HEK293 (cell line): ENCODE measurements at regions not wholly inside any gene's neighbourhood (a gene's known extent, or its start where the extent isn't known, plus 50 kb on each side); places are given as distances from the start of the nearest gene placed in this dataset.

Source experiments
- CTCF ChIA-PET: fragments of 350-600 bp; formaldehyde crosslinking; extraction: SDS; loops from one replicate; lab custom pipeline; 2021; ENCODE audit warnings: antibody characterized with exemption; lab: Yijun Ruan, JAX
- POLR2A ChIA-PET: fragments of 300-600 bp; formaldehyde crosslinking; extraction: SDS; loops from one replicate; lab custom pipeline; 2020; ENCODE audit warnings: antibody characterized with exemption, inconsistent platforms; lab: Yijun Ruan, JAX
- H3K27ac ChIP-seq: fragments of 200-500 bp; sonication (Bioruptor generic); 2 replicates; pipeline ENCODE4 v1.5.1; 2014; ENCODE audit warnings: low read depth, low read length, control low read depth, inconsistent platforms; ENCODE audit errors: extremely low read depth
- H3K36me3 ChIP-seq, 2 experiments: fragments of 200-500 bp in 1 of 2; sonication (Bioruptor generic) in 1 of 2; 1 replicate in 1 of 2; 2 replicates in 1 of 2; pipeline ENCODE4 v1.5.1; 2014 to 2017; ENCODE audit warnings: inconsistent platforms in 2 of 2, low read length in 2 of 2; ENCODE audit not compliant: control insufficient read depth in 2 of 2, insufficient read depth in 1 of 2
- H3K4me1 ChIP-seq: fragments of 200-500 bp; sonication (Bioruptor generic); 2 replicates; pipeline ENCODE4 v1.5.1; 2014; ENCODE audit warnings: mild to moderate bottlenecking, low read length, inconsistent platforms; ENCODE audit not compliant: control insufficient read depth, insufficient read depth
- H3K4me3 ChIP-seq: 2 replicates; pipeline ENCODE4 v1.5.1; 2011; ENCODE audit warnings: low read depth, mild to moderate bottlenecking, control low read depth, low read length, moderate library complexity
- H3K9me3 ChIP-seq: fragments of 200-500 bp; sonication (Bioruptor generic); 2 replicates; pipeline ENCODE4 v1.5.1; 2014; ENCODE audit warnings: low read depth, low read length, inconsistent platforms; ENCODE audit not compliant: control insufficient read depth, insufficient read depth
- BCL11B ChIP-seq: fragments of 450-650 bp; formaldehyde crosslinking; IDR thresholded peaks from 2 replicates; pipeline ENCODE4 v1.5.1; 2016; ENCODE audit warnings: low read depth, missing biosample characterization, missing genetic modification characterization
- GLI2 ChIP-seq: fragments of 450-650 bp; formaldehyde crosslinking; IDR thresholded peaks from 2 replicates; pipeline ENCODE4; 2017; ENCODE audit warnings: missing biosample characterization, missing genetic modification characterization, low read depth, borderline replicate concordance
- GLIS1 ChIP-seq: fragments of 450-650 bp; formaldehyde crosslinking; IDR thresholded peaks from 2 replicates; pipeline ENCODE4 v1.5.1; 2016; ENCODE audit warnings: missing biosample characterization, missing genetic modification characterization
- IKZF3 ChIP-seq: fragments of 450-650 bp; IDR thresholded peaks from 2 replicates; pipeline ENCODE4 v1.5.0; 2018; ENCODE audit warnings: missing biosample characterization, mild to moderate bottlenecking, missing genetic modification characterization, moderate library complexity
- KLF8 ChIP-seq: fragments of 450-650 bp; formaldehyde crosslinking; IDR thresholded peaks from 2 replicates; pipeline ENCODE4 v1.5.1; 2016; ENCODE audit warnings: missing biosample characterization, missing genetic modification characterization
- PRDM4 ChIP-seq: fragments of 450-650 bp; formaldehyde crosslinking; IDR thresholded peaks from 2 replicates; pipeline ENCODE4 v1.5.1; 2017; ENCODE audit warnings: missing biosample characterization, missing genetic modification characterization
- ZBTB7A ChIP-seq: fragments of 450-650 bp; formaldehyde crosslinking; IDR thresholded peaks from 2 replicates; pipeline ENCODE4 v1.5.1; 2016; ENCODE audit warnings: low read depth, missing biosample characterization, missing genetic modification characterization
- ZEB2 ChIP-seq: fragments of 450-650 bp; formaldehyde crosslinking; IDR thresholded peaks from 2 replicates; pipeline ENCODE4 v1.5.1; 2016; ENCODE audit warnings: missing biosample characterization, missing genetic modification characterization
- ZFHX2 ChIP-seq: fragments of 450-650 bp; formaldehyde crosslinking; conservative IDR thresholded peaks from 2 replicates; pipeline ENCODE4 v1.5.1; 2016; ENCODE audit warnings: missing biosample characterization, missing genetic modification characterization
- ZNF133 ChIP-seq: fragments of 450-650 bp; formaldehyde crosslinking; IDR thresholded peaks from 2 replicates; pipeline ENCODE4 v1.5.1; 2016; ENCODE audit warnings: missing biosample characterization, missing genetic modification characterization
- ZNF148 ChIP-seq: fragments of 450-650 bp; formaldehyde crosslinking; IDR thresholded peaks from 2 replicates; pipeline ENCODE4 v1.5.0; 2017; ENCODE audit warnings: missing biosample characterization, missing genetic modification characterization, borderline replicate concordance
- ZNF2 ChIP-seq: fragments of 450-650 bp; formaldehyde crosslinking; IDR thresholded peaks from 2 replicates; pipeline ENCODE4 v1.5.1; 2016; ENCODE audit warnings: missing biosample characterization, missing genetic modification characterization
- ZNF211 ChIP-seq: fragments of 450-650 bp; formaldehyde crosslinking; IDR thresholded peaks from 2 replicates; pipeline ENCODE4 v1.5.1; 2016; ENCODE audit warnings: low read depth, missing biosample characterization, missing genetic modification characterization
- ZNF23 ChIP-seq: fragments of 450-650 bp; formaldehyde crosslinking; IDR thresholded peaks from 2 replicates; pipeline ENCODE4 v1.5.1; 2016; ENCODE audit warnings: missing biosample characterization, missing genetic modification characterization, borderline replicate concordance
- ZNF24 ChIP-seq: fragments of 450-650 bp; formaldehyde crosslinking; IDR thresholded peaks from 2 replicates; pipeline ENCODE4 v1.5.1; 2016; ENCODE audit warnings: missing biosample characterization, missing genetic modification characterization
- ZNF366 ChIP-seq: fragments of 450-650 bp; formaldehyde crosslinking; conservative IDR thresholded peaks from 2 replicates; pipeline ENCODE4 v1.5.1; 2016; ENCODE audit warnings: missing biosample characterization, missing genetic modification characterization
- ZNF37A ChIP-seq: fragments of 450-650 bp; IDR thresholded peaks from 2 replicates; pipeline ENCODE4 v1.5.1; 2018; ENCODE audit warnings: missing biosample characterization, missing genetic modification characterization
- ZNF48 ChIP-seq: fragments of 450-650 bp; formaldehyde crosslinking; IDR thresholded peaks from 2 replicates; pipeline ENCODE4 v1.5.1; 2016; ENCODE audit warnings: missing biosample characterization, missing genetic modification characterization
- ZNF529 ChIP-seq: fragments of 450-650 bp; formaldehyde crosslinking; IDR thresholded peaks from 2 replicates; pipeline ENCODE4 v1.5.1; 2017; ENCODE audit warnings: missing genetic modification characterization, missing biosample characterization; ENCODE audit not compliant: insufficient replicate concordance
- ZNF544 ChIP-seq: fragments of 450-650 bp; formaldehyde crosslinking; IDR thresholded peaks from 2 replicates; pipeline ENCODE4 v1.5.0; 2017; ENCODE audit warnings: missing biosample characterization, missing genetic modification characterization
- ZNF548 ChIP-seq: fragments of 450-650 bp; formaldehyde crosslinking; IDR thresholded peaks from 2 replicates; pipeline ENCODE4 v1.5.1; 2016; ENCODE audit warnings: missing biosample characterization, missing genetic modification characterization
- ZNF654 ChIP-seq: fragments of 450-650 bp; formaldehyde crosslinking; IDR thresholded peaks from 2 replicates; pipeline ENCODE4 v1.5.1; 2016; ENCODE audit warnings: low read depth, missing biosample characterization, missing genetic modification characterization
- ZNF670 ChIP-seq: fragments of 450-650 bp; formaldehyde crosslinking; IDR thresholded peaks from 2 replicates; pipeline ENCODE4 v1.5.1; 2016; ENCODE audit warnings: missing biosample characterization, missing genetic modification characterization, low read depth
- ZNF768 ChIP-seq: fragments of 450-650 bp; formaldehyde crosslinking; IDR thresholded peaks from 2 replicates; pipeline ENCODE4 v1.5.1; 2018; ENCODE audit warnings: missing biosample characterization, mild to moderate bottlenecking, missing genetic modification characterization
- ZNF792 ChIP-seq: fragments of 450-650 bp; formaldehyde crosslinking; IDR thresholded peaks from 2 replicates; pipeline ENCODE4 v1.5.1; 2016; ENCODE audit warnings: missing biosample characterization, missing genetic modification characterization
- TF ChIP-seq, protein P1 (sequence below): fragments of 450-650 bp; formaldehyde crosslinking; IDR thresholded peaks from 2 replicates; pipeline ENCODE4 v1.5.1; 2017; ENCODE audit warnings: missing biosample characterization, missing genetic modification characterization
- TF ChIP-seq, protein P2 (sequence below): fragments of 450-650 bp; formaldehyde crosslinking; optimal IDR thresholded peaks from 2 replicates; pipeline ENCODE3; 2016; ENCODE audit warnings: missing biosample characterization, mild to moderate bottlenecking, missing genetic modification characterization
- TF ChIP-seq, protein P3 (sequence below): fragments of 450-650 bp; formaldehyde crosslinking; IDR thresholded peaks from 2 replicates; pipeline ENCODE4 v1.5.1; 2016; ENCODE audit warnings: missing biosample characterization, missing genetic modification characterization
- TF ChIP-seq, protein P4 (sequence below): fragments of 450-650 bp; formaldehyde crosslinking; IDR thresholded peaks from 2 replicates; pipeline ENCODE4 v1.5.1; 2016; ENCODE audit warnings: missing biosample characterization, missing genetic modification characterization

DNA sequence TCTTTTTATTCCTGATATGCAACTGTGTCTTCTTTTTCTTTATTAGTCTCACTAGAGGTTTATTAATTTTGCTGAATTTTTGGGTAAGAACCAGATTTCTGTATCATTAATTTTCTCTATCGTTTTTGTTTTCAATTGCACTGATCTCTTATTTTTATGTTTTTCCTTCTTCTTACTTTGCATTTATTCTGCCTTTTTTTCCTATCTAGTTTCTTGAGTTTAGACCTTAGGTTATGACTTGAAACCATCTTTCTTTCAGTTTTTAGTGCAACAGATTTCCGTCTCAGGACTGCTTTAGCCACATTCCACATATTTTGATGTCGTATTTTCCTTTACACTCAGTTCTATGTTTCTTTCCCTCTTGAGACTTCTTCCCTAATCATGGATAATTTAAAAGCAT is 56.6 kb downstream of the IARS1 start (continued):
- TF ChIP-seq ZFHX2 (no peak), PRDM4 (tag by site-specific recombination) (no peak), ZNF48 (tag by site-specific recombination) (no peak), BCL11B (tag by site-specific recombination) (no peak), GLIS1 (no peak), ZNF529 (tag by site-specific recombination) (no peak), ZNF2 (no peak), ZEB2 (tag by site-specific recombination) (no peak), ZNF148 (no peak), ZNF548 (tag by site-specific recombination) (no peak)
- TF ChIP-seq, protein P1, sequence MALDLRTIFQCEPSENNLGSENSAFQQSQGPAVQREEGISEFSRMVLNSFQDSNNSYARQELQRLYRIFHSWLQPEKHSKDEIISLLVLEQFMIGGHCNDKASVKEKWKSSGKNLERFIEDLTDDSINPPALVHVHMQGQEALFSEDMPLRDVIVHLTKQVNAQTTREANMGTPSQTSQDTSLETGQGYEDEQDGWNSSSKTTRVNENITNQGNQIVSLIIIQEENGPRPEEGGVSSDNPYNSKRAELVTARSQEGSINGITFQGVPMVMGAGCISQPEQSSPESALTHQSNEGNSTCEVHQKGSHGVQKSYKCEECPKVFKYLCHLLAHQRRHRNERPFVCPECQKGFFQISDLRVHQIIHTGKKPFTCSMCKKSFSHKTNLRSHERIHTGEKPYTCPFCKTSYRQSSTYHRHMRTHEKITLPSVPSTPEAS (tag by site-specific recombination): no peak
- TF ChIP-seq, protein P2, sequence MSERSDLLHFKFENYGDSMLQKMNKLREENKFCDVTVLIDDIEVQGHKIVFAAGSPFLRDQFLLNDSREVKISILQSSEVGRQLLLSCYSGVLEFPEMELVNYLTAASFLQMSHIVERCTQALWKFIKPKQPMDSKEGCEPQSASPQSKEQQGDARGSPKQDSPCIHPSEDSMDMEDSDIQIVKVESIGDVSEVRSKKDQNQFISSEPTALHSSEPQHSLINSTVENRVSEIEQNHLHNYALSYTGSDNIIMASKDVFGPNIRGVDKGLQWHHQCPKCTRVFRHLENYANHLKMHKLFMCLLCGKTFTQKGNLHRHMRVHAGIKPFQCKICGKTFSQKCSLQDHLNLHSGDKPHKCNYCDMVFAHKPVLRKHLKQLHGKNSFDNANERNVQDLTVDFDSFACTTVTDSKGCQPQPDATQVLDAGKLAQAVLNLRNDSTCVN: no peak

DNA sequence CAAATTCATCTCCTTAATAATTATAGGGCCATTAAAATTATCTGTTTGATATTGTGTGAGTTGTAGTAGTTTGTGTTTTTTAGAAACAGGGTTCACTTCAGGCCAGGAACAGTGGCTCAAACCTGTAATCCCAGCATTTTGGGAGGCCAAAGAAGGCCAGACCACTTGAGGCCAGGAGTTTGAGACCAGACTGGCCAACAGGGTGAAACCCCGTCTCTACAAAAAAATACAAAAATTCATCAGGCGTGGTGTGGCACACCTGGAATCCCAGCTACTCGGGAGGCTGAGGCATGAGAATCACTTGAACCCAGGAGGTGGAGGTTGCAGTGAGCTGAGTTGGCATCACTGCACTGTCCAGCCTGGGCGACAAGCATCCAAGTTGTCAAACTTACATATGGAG is 57.0 kb downstream of the IARS1 start:
- CTCF ChIA-PET: interaction anchor here (0.6 to 1.1 kb wide), 2 partner anchors 97 to 398 kb away, joined by 4 to 5 read pairs; no protein-coding TSS in a partner anchor
- peaks cover 31 to 85% of the 10 kb centered on the region in 2 experiments for H3K36me3 ChIP-seq
- no peaks in the 10 kb centered on the region for H3K9me3 ChIP-seq

More for the DNA sequence above, 57.0 kb downstream of the IARS1 start:
- TF ChIP-seq ZNF133 (tag by site-specific recombination) (no peak), ZNF366 (tag by site-specific recombination) (no peak), ZNF768 (tag by site-specific recombination) (no peak), ZNF544 (tag by site-specific recombination) (no peak), ZNF23 (tag by site-specific recombination) (no peak), ZNF24 (tag by site-specific recombination) (no peak), ZNF37A (tag by site-specific recombination) (no peak), GLI2 (no peak), IKZF3 (tag by site-specific recombination) (no peak), ZNF211 (tag by site-specific recombination) (no peak), ZBTB7A (no peak), ZNF654 (tag by site-specific recombination) (no peak), KLF8 (tag by site-specific recombination) (no peak), ZNF792 (tag by site-specific recombination) (no peak), ZNF670 (tag by site-specific recombination) (no peak)
- TF ChIP-seq, protein P3, sequence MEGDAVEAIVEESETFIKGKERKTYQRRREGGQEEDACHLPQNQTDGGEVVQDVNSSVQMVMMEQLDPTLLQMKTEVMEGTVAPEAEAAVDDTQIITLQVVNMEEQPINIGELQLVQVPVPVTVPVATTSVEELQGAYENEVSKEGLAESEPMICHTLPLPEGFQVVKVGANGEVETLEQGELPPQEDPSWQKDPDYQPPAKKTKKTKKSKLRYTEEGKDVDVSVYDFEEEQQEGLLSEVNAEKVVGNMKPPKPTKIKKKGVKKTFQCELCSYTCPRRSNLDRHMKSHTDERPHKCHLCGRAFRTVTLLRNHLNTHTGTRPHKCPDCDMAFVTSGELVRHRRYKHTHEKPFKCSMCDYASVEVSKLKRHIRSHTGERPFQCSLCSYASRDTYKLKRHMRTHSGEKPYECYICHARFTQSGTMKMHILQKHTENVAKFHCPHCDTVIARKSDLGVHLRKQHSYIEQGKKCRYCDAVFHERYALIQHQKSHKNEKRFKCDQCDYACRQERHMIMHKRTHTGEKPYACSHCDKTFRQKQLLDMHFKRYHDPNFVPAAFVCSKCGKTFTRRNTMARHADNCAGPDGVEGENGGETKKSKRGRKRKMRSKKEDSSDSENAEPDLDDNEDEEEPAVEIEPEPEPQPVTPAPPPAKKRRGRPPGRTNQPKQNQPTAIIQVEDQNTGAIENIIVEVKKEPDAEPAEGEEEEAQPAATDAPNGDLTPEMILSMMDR (tag by site-specific recombination): no peak
- TF ChIP-seq, protein P4, sequence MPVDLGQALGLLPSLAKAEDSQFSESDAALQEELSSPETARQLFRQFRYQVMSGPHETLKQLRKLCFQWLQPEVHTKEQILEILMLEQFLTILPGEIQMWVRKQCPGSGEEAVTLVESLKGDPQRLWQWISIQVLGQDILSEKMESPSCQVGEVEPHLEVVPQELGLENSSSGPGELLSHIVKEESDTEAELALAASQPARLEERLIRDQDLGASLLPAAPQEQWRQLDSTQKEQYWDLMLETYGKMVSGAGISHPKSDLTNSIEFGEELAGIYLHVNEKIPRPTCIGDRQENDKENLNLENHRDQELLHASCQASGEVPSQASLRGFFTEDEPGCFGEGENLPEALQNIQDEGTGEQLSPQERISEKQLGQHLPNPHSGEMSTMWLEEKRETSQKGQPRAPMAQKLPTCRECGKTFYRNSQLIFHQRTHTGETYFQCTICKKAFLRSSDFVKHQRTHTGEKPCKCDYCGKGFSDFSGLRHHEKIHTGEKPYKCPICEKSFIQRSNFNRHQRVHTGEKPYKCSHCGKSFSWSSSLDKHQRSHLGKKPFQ (tag by site-specific recombination): no peak
- TF ChIP-seq, all 188 proteins: peak for 0
- H3K4me1 ChIP-seq: no peaks in the 10 kb centered on the region
- POLR2A ChIA-PET: no interaction called here
- H3K27ac ChIP-seq: no peak overlapping the region
- no peak overlapping the region for H3K4me3 ChIP-seq
